Upper lobe of left lung (tissue), 4 donors: ENCODE measurements at regions not wholly inside any gene's neighbourhood (a gene's known extent, or its start where the extent isn't known, plus 50 kb on each side); places are given as distances from the start of the nearest gene placed in this dataset.

Source experiments
- CTCF ChIP-seq, 6 experiments: fragments of 450-650 bp in 4 of 6; fragments of 200-600 bp in 2 of 6; sonication (generic) in 2 of 6; IDR thresholded peaks; one replicate each; pipeline ENCODE4 v1.5.1; 2016 to 2019; ENCODE audit warnings: antibody characterized with exemption in 6 of 6
- EP300 ChIP-seq, 4 donors: sonication (generic); formaldehyde crosslinking; IDR thresholded peaks; one replicate each; pipeline ENCODE4 v1.5.1; 2017; ENCODE audit warnings: antibody characterized with exemption in 4 of 4, control low read depth in 2 of 4
- POLR2A ChIP-seq, 4 donors: fragments of 450-650 bp; IDR thresholded peaks; one replicate each; pipeline ENCODE4 v1.5.1; 2016 to 2017; ENCODE audit warnings: antibody characterized with exemption in 4 of 4, mild to moderate bottlenecking in 2 of 4
- POLR2AphosphoS5 ChIP-seq, 2 donors: sonication (generic); formaldehyde crosslinking; IDR thresholded peaks; one replicate each; pipeline ENCODE4 v1.5.1; 2017; ENCODE audit warnings: antibody characterized with exemption in 2 of 2

- TF ChIP-seq CTCF (IDR thresholded peaks at IDR 0.05) (peak in 4 of 6 experiments; percentile 18 to 37 (median 22)), EP300 (IDR thresholded peaks at IDR 0.05) (no peak), POLR2AphosphoS5 (IDR thresholded peaks at IDR 0.05) (no peak), POLR2A (IDR thresholded peaks at IDR 0.05) (no peak)
Measured at GRCh38 chr12:100733817-100734593, 60.6 kb upstream of the ANO4 start.
